Keratinocyte (primary cell): ENCODE measurements at regions not wholly inside any gene's neighbourhood (a gene's known extent, or its start where the extent isn't known, plus 50 kb on each side); places are given as distances from the start of the nearest gene placed in this dataset.

ENCODE experiments used
- EZH2 ChIP-seq: IDR thresholded peaks from one replicate; pipeline ENCODE4 v1.6.1; 2012; ENCODE audit warnings: inconsistent platforms, mild to moderate bottlenecking, low read length, moderate library complexity
- TF ChIP-seq, protein P1 (sequence below), 3 experiments: IDR thresholded peaks in 1 of 3; conservative IDR thresholded peaks in 1 of 3; optimal IDR thresholded peaks in 1 of 3; 2 replicates in 2 of 3; 3 replicates in 1 of 3; pipeline versions ENCODE3 to v1.5.1; 2011; ENCODE audit warnings: low read length in 3 of 3, mild to moderate bottlenecking in 3 of 3, moderate library complexity in 2 of 3, control low read depth in 1 of 3, inconsistent platforms in 1 of 3; ENCODE audit not compliant: insufficient read depth in 2 of 3; ENCODE audit errors: extremely low read depth in 1 of 3

DNA sequence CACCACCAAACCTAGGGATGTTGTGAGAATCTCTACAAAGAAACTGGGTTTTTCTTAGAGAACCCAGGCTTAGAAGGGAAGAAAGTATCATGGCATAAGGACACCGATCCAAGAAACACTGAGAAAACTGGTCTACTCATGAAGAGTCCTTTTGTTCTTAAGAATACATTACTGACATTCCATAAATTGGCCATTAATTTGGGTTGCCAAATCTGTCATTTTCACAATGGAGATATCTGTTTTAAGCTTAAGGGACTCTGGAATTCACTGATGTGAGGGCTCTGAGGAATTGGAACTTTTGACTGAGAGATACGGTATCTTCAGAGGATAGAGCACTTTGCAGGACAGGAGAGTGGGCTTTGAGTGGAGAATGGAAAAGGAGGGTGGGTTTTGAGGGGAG, 315.3 kb upstream of the ZNF608 start:
- TF ChIP-seq, protein P1, sequence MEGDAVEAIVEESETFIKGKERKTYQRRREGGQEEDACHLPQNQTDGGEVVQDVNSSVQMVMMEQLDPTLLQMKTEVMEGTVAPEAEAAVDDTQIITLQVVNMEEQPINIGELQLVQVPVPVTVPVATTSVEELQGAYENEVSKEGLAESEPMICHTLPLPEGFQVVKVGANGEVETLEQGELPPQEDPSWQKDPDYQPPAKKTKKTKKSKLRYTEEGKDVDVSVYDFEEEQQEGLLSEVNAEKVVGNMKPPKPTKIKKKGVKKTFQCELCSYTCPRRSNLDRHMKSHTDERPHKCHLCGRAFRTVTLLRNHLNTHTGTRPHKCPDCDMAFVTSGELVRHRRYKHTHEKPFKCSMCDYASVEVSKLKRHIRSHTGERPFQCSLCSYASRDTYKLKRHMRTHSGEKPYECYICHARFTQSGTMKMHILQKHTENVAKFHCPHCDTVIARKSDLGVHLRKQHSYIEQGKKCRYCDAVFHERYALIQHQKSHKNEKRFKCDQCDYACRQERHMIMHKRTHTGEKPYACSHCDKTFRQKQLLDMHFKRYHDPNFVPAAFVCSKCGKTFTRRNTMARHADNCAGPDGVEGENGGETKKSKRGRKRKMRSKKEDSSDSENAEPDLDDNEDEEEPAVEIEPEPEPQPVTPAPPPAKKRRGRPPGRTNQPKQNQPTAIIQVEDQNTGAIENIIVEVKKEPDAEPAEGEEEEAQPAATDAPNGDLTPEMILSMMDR (optimal IDR thresholded peaks at IDR 0.05 in 1 of 3, IDR thresholded peaks at IDR 0.05 in 1 of 3, conservative IDR thresholded peaks at IDR 0.05 in 1 of 3; ENCODE audit: extremely low read depth in 1 of 3, insufficient read depth in 2 of 3, low read length in 3 of 3), result no peak
- TF ChIP-seq EZH2, result no peak
